ENCODE measurements at regions not wholly inside any gene's neighbourhood (a gene's known extent, or its start where the extent isn't known, plus 50 kb on each side); places are given as distances from the start of the nearest gene placed in this dataset.

- no peak for ATAC-seq
Measured at GRCh38 chr1:82931006-82931405, 1067.9 kb downstream of the TTLL7 start.

- ATAC-seq: no peak
Measured at GRCh38 chr1:82927753-82928152, 1071.2 kb downstream of the TTLL7 start.

- no peak for ATAC-seq
Measured at GRCh38 chr1:82924666-82925065, 1074.3 kb downstream of the TTLL7 start.

- ATAC-seq: no peak
Measured at GRCh38 chr1:82923931-82924330, 1075.0 kb downstream of the TTLL7 start.

GRCh38 chr1:82921759-82922158 lies 1077.2 kb downstream of the TTLL7 start:
- ATAC-seq: no peak

GRCh38 chr1:82920418-82921248 lies 1078.3 kb downstream of the TTLL7 start:
- no peak for ATAC-seq

GRCh38 chr1:82919837-82920236 lies 1079.1 kb downstream of the TTLL7 start:
- no peak for ATAC-seq

GRCh38 chr1:82907313-82907712 lies 1091.6 kb downstream of the TTLL7 start:
- no peak for ATAC-seq

- no peak for ATAC-seq
Measured at GRCh38 chr1:82903626-82904025, 1095.3 kb downstream of the TTLL7 start.

- no peak for ATAC-seq
Measured at GRCh38 chr1:82901561-82901960, 1097.4 kb downstream of the TTLL7 start.

- ATAC-seq: no peak
Measured at GRCh38 chr1:82901118-82901517, 1097.8 kb downstream of the TTLL7 start.

- ATAC-seq: no peak
Measured at GRCh38 chr1:82899017-82899416, 1098.3 kb downstream of the ADGRL2 start.

GRCh38 chr1:82897549-82897948 lies 1096.8 kb downstream of the ADGRL2 start:
- ATAC-seq: no peak

GRCh38 chr1:82896036-82896435 lies 1095.3 kb downstream of the ADGRL2 start:
- ATAC-seq: no peak

- ATAC-seq: no peak
Measured at GRCh38 chr1:82894635-82895034, 1093.9 kb downstream of the ADGRL2 start.

- ATAC-seq: no peak
Measured at GRCh38 chr1:82893712-82894470, 1093.2 kb downstream of the ADGRL2 start.

- ATAC-seq: no peak
Measured at GRCh38 chr1:82880506-82880905, 1079.8 kb downstream of the ADGRL2 start.

GRCh38 chr1:82879701-82880305 lies 1079.1 kb downstream of the ADGRL2 start:
- ATAC-seq: no peak

- no peak for ATAC-seq
Measured at GRCh38 chr1:82875170-82875569, 1074.4 kb downstream of the ADGRL2 start.

- ATAC-seq: no peak
Measured at GRCh38 chr1:82874041-82874440, 1073.3 kb downstream of the ADGRL2 start.

GRCh38 chr1:82870332-82870731 lies 1069.6 kb downstream of the ADGRL2 start:
- no peak for ATAC-seq

GRCh38 chr1:82867781-82868180 lies 1067.0 kb downstream of the ADGRL2 start:
- ATAC-seq: no peak

GRCh38 chr1:82861749-82862148 lies 1061.0 kb downstream of the ADGRL2 start:
- no peak for ATAC-seq

GRCh38 chr1:82858031-82858430 lies 1057.3 kb downstream of the ADGRL2 start:
- no peak for ATAC-seq

Data from activated CD4-positive, CD25-positive, alpha-beta regulatory T cell treated with anti-CD3 and anti-CD28 coated beads, Interleukin-2, amount 50 U/mL, for 24 hours (primary cell).